ENCODE measurements at regions not wholly inside any gene's neighbourhood (a gene's known extent, or its start where the extent isn't known, plus 50 kb on each side); places are given as distances from the start of the nearest gene placed in this dataset.

- no peaks in the 10 kb centered on the region for H3K9me3 Mint-ChIP-seq
- DNase-seq: no peak
- no peak overlapping the region for H3K4me3 Mint-ChIP-seq
- no peaks in the 10 kb centered on the region for H3K27me3 Mint-ChIP-seq
- no peaks in the 10 kb centered on the region for H3K36me3 Mint-ChIP-seq (ENCODE audit: low read depth)
- ChIA-PET CTCF (no interaction called here), POLR2A (no interaction called here)
- no peak overlapping the region for H3K27ac Mint-ChIP-seq
- H3K4me1 Mint-ChIP-seq: no peaks in the 10 kb centered on the region
These were observed 56.2 kb upstream of the PPP2R2D start for GRCh38 chr10:131844529-131845084.

DNA sequence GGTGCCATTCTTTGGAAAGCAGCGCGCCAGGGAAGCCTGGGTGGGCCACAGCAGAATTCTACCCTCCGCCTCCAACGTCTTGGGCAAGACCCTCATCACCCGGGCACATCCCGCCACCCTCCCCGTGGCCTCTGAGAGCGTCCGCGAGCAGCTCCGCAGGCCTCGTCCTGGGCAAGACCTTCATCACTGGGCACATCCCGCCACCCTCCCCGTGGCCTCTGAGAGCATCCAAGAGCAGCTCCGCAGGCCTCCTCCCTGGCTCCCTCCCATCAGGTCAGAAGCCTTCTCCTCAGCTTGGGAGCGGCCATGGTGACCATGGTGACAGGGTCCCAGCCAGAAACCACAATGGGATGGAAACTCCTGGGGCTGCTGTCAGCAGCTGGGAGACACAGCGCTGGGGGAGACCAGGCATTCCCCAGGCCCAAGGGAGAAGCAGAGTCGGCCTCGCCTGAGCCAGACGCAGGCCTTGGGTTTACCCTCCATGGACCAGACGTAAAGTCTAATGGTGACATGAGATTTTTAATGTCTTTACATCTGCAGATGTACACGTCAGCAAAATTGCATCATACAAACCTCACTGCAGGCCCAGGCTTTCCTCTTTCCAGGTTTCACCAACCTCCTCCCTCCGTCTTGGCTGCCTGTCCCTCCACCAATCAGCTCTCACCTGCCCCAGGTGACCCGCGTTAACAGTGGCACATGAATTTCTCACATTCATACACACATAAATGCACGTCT is 55.1 kb upstream of the PPP2R2D start:
- POLR2A ChIA-PET: no interaction called here
- CTCF ChIA-PET: no interaction called here
- H3K36me3 Mint-ChIP-seq (ENCODE audit: low read depth): no peaks in the 10 kb centered on the region
- no peak overlapping the region for H3K4me3 Mint-ChIP-seq
- no peak for DNase-seq
- no peak overlapping the region for H3K27ac Mint-ChIP-seq
- H3K4me1 Mint-ChIP-seq: no peaks in the 10 kb centered on the region
- no peaks in the 10 kb centered on the region for H3K27me3 Mint-ChIP-seq
- no peaks in the 10 kb centered on the region for H3K9me3 Mint-ChIP-seq

GRCh38 chr10:131846240-131847101 is 54.3 kb upstream of the PPP2R2D start:
- H3K4me1 Mint-ChIP-seq: no peaks in the 10 kb centered on the region
- ChIA-PET CTCF (no interaction called here), POLR2A (no interaction called here)
- DNase-seq: no peak
- H3K27ac Mint-ChIP-seq: no peak overlapping the region
- no peaks in the 10 kb centered on the region for H3K27me3 Mint-ChIP-seq
- H3K36me3 Mint-ChIP-seq (ENCODE audit: low read depth): no peaks in the 10 kb centered on the region
- H3K4me3 Mint-ChIP-seq: no peak overlapping the region
- H3K9me3 Mint-ChIP-seq: no peaks in the 10 kb centered on the region

DNA sequence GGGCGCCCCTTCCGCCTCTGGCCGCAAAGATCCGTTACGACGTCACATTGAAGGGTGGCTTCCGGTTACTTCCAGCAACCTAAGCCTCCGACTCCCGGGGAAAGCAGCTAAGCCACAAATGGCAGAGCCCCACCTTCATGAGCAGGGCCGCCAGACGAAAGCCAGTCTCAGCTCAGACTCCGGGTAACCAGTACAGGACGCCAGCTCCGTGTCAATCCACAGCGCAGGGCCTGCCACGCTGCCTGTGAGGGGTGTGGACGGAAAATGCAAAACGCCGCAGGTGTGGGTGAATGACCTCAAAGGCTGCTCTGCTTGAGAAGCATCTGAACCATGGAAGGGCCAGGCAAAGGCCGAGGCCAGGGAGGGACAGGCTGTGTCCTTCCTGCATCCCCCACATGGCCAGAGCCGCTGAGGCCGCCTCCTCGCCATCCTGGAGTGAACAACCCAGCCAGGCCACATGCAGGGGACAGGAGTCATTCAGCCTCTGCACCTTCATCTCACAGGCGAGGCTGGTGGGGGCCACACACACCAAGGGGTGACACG is 53.5 kb upstream of the PPP2R2D start:
- ChIA-PET CTCF (no interaction called here), POLR2A (no interaction called here)
- H3K27me3 Mint-ChIP-seq: no peaks in the 10 kb centered on the region
- no peaks in the 10 kb centered on the region for H3K4me1 Mint-ChIP-seq
- H3K27ac Mint-ChIP-seq: no peak overlapping the region
- no peak for DNase-seq
- H3K36me3 Mint-ChIP-seq (ENCODE audit: low read depth): no peaks in the 10 kb centered on the region
- no peaks in the 10 kb centered on the region for H3K9me3 Mint-ChIP-seq
- no peak overlapping the region for H3K4me3 Mint-ChIP-seq

DNA sequence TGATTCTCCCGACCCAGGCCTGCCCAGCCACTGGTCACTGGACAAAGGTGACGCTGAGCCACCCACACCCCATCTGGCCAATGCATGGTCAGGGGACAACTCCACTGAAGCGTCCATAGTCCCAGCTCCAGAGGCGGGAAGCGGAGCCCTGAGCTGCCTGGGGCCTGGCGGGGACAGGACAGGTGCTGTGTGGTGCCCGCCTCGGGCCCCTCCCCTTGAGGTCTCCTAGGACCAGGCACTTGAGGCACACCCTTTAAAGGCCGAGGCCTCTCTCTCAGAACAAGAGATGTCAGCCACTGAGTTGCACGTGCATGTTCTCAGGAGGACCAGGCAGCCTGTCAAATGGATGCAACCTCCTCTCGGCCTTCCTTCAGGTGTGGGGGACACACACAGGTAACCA is 52.5 kb upstream of the PPP2R2D start:
- Mint-ChIP-seq H3K27ac (no peak overlapping the region), H3K4me1 (no peaks in the 10 kb centered on the region), H3K9me3 (no peaks in the 10 kb centered on the region), H3K4me3 (no peak overlapping the region), H3K27me3 (no peaks in the 10 kb centered on the region), H3K36me3 (ENCODE audit: low read depth) (no peaks in the 10 kb centered on the region)
- ChIA-PET CTCF (no interaction called here), POLR2A (no interaction called here)
- no peak for DNase-seq

DNA sequence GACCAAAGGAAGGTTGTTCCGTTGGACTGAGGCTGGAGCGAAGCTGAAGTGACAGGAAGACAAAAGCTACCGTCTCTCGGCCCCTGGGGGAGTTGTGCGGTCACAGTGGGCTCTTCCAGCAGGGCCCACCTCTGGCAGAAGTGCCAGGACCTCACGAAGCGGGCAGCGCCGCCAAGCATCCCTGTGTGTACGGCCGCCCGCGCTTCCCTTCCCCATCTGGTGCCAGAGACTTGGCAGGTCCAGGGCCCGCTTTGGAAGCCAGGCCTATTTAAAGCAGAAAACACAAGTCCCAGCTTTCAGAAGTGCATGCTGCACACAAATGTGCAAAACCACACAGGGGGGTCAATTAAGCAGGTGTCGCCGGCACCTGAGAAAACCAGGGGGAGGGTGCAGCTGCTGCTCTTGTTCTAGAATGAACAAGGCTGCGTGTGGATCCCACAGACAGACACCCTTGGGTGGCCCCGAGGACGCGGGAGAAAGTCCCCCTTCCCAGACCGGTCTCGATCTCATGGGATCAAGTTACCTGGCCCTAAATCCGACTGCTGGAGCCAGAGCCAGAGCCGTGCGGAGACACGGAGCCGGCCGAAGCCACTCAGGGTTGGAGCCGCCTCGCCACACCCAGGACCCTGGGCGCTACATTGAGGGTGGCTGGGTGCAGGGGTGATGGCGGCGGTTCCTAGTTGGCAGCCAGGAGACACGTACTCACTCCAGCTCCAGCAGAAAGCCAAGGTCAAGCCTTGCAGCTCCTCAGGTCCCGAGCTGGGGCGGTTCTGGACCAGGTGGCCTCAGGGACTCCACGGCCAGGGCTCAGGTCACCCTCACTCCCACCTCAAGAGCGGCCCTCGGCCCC is 51.8 kb upstream of the PPP2R2D start:
- H3K36me3 Mint-ChIP-seq (ENCODE audit: low read depth): no peaks in the 10 kb centered on the region
- no peak for DNase-seq

DNA sequence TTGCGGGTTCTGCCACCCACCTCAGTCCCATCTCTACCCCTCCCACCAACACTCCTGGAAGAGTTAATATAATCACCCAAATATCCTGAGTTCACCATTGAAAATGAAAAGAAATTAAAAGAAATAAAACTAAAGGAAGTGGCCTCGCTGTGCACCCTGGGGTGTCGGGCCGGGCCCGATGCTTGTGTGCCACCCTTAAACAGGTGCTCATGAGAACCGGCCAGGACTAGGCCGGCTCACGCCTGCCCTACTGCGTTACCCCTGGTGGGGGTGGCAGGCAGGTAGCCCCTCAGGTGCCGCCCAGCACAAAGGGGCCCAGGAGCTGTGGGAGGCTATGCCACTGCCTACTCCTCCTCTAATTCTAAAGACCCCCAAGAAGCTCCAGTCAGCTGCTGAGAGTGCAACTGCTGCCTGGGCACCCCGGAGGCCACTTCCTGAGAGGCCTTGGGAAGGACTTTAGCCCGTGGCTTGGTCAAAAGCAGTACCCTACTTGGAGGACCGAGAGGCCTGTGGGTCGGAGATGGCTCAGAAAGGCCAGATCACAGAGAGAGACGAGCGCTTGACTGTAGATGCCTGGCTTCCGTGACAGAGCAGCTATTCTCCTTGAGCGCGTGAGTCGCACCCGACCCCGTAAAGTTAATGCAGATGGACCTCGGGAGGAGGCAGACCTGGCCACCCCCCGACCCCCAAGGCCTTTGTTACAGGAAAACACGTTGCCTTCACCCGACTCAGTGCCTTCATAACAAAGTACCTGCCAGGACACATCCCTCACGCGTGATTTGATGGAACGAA is 51.0 kb upstream of the PPP2R2D start:
- no peaks in the 10 kb centered on the region for H3K9me3 Mint-ChIP-seq
- no peaks in the 10 kb centered on the region for H3K4me1 Mint-ChIP-seq
- H3K27me3 Mint-ChIP-seq: no peaks in the 10 kb centered on the region
- ChIA-PET POLR2A (no interaction called here), CTCF (no interaction called here)
- H3K36me3 Mint-ChIP-seq (ENCODE audit: low read depth): no peaks in the 10 kb centered on the region
- DNase-seq: no peak
- H3K4me3 Mint-ChIP-seq: no peak overlapping the region
- H3K27ac Mint-ChIP-seq: no peak overlapping the region

More for the DNA sequence above, 51.8 kb upstream of the PPP2R2D start:
- no peaks in the 10 kb centered on the region for H3K9me3 Mint-ChIP-seq
- no peak overlapping the region for H3K4me3 Mint-ChIP-seq
- H3K27ac Mint-ChIP-seq: no peak overlapping the region
- POLR2A ChIA-PET: no interaction called here
- H3K27me3 Mint-ChIP-seq: no peaks in the 10 kb centered on the region
- CTCF ChIA-PET: no interaction called here
- no peaks in the 10 kb centered on the region for H3K4me1 Mint-ChIP-seq

GRCh38 chr10:131850383-131850870 is 50.4 kb upstream of the PPP2R2D start:
- Mint-ChIP-seq H3K9me3 (no peaks in the 10 kb centered on the region), H3K4me1 (no peaks in the 10 kb centered on the region), H3K36me3 (ENCODE audit: low read depth) (no peaks in the 10 kb centered on the region), H3K27me3 (no peaks in the 10 kb centered on the region), H3K4me3 (no peak overlapping the region), H3K27ac (no peak overlapping the region)
- no peak for DNase-seq
- ChIA-PET POLR2A (no interaction called here), CTCF (no interaction called here)
